Panc1 (cell line): ENCODE measurements at regions not wholly inside any gene's neighbourhood (a gene's known extent, or its start where the extent isn't known, plus 50 kb on each side); places are given as distances from the start of the nearest gene placed in this dataset.

Experiments
- ATAC-seq: fragments of 200-7000 bp; cut with Tn5 transposase; 2 replicates; pipeline ENCODE4 v1.9.1; 2020; ENCODE audit warnings: mild to moderate bottlenecking, moderate library complexity
- BruUV-seq: library from RNA; stranded (reverse); fragments of 400-500 nt; replicated peaks from 2 replicates; lab custom pipeline; 2021; lab: Mats Ljungman, UMichigan
- CTCF ChIA-PET: fragments of 300-600 bp; sonication (Branson Sonifier 250); formaldehyde crosslinking; loops from one replicate; lab custom pipeline; 2022; ENCODE audit warnings: antibody characterized with exemption; lab: Charles Lee
- POLR2A ChIA-PET: fragments of 300-600 bp; sonication (Branson Sonifier 250); formaldehyde crosslinking; loops from one replicate; lab custom pipeline; 2022; ENCODE audit warnings: antibody characterized with exemption; lab: Charles Lee
- DNase-seq: peaks from one replicate; pipeline ENCODE4 v3.0.0-alpha.2; 2010; ENCODE audit warnings: low read depth, low spot score
- H3K27ac ChIP-seq: 2 replicates; pipeline ENCODE4 v1.5.1; 2011; ENCODE audit warnings: mild to moderate bottlenecking, low read length, inconsistent platforms
- H3K27me3 ChIP-seq: fragments of 200-500 bp; sonication (Bioruptor generic); 2 replicates; pipeline ENCODE4 v1.6.0; 2014; ENCODE audit warnings: low read length, inconsistent platforms; ENCODE audit not compliant: control insufficient read depth, insufficient read depth
- H3K36me3 ChIP-seq: fragments of 200-500 bp; sonication (Bioruptor generic); 2 replicates; pipeline ENCODE4 v1.5.1; 2014; ENCODE audit warnings: inconsistent platforms, mild to moderate bottlenecking, low read length, moderate library complexity; ENCODE audit not compliant: control insufficient read depth, insufficient read depth
- H3K4me1 ChIP-seq: 2 replicates; pipeline ENCODE4 v1.5.1; 2011; ENCODE audit warnings: inconsistent platforms, mild to moderate bottlenecking, low read length, moderate library complexity; ENCODE audit not compliant: control insufficient read depth, insufficient read depth
- H3K4me3 ChIP-seq, 2 experiments: 2 replicates each; pipeline ENCODE4 v1.5.1; 2011 to 2012; ENCODE audit warnings: low read depth in 2 of 2, low read length in 2 of 2, mild to moderate bottlenecking in 2 of 2, inconsistent platforms in 1 of 2, moderate library complexity in 1 of 2
- H3K9me3 ChIP-seq: fragments of 200-500 bp; sonication (Bioruptor generic); 2 replicates; pipeline ENCODE4 v1.5.1; 2014; ENCODE audit warnings: low read depth, mild to moderate bottlenecking, inconsistent platforms, low read length, moderate library complexity; ENCODE audit not compliant: control insufficient read depth, insufficient read depth
- POLR2AphosphoS5 ChIP-seq: IDR thresholded peaks from 2 replicates; pipeline ENCODE4 v1.6.1; 2012; ENCODE audit warnings: mild to moderate bottlenecking, low read depth, low read length, moderate library complexity
- SIN3A ChIP-seq: IDR thresholded peaks from 2 replicates; pipeline ENCODE4 v1.6.1; 2012; ENCODE audit warnings: low read depth, mild to moderate bottlenecking, low read length, moderate library complexity, borderline replicate concordance; ENCODE audit not compliant: insufficient read depth
- TCF7L2 ChIP-seq: IDR thresholded peaks from 2 replicates; pipeline ENCODE4 v1.6.1; 2011; ENCODE audit warnings: mild to moderate bottlenecking, low read depth, low read length, inconsistent platforms
- in situ Hi-C: cut with HindIII; loops from 2 replicates; pipeline ENCODE4 v1.10.0; 2016; ENCODE audit warnings: low sequenced_read_pairs, low pct_unique_long_range_greater_than_20kb
- intact Hi-C: fragments of 100-400 bp; cut with micrococcal nuclease; formaldehyde crosslinking; loops from one replicate; pipeline ENCODE4 v1.10.0; 2022; ENCODE audit not compliant: unreplicated experiment
- TF ChIP-seq, protein P1 (sequence below), 2 experiments: IDR thresholded peaks; 2 replicates each; pipeline ENCODE4 v1.6.1; 2011 to 2012; ENCODE audit warnings: low read depth in 2 of 2, control low read depth in 1 of 2, low read length in 1 of 2, mild to moderate bottlenecking in 1 of 2, moderate library complexity in 1 of 2; ENCODE audit not compliant: insufficient read depth in 1 of 2
- TF ChIP-seq, protein P2 (sequence below): fragments of 450-650 bp; IDR thresholded peaks from 2 replicates; pipeline ENCODE4 v1.5.1; 2017; ENCODE audit warnings: mild to moderate bottlenecking

DNA sequence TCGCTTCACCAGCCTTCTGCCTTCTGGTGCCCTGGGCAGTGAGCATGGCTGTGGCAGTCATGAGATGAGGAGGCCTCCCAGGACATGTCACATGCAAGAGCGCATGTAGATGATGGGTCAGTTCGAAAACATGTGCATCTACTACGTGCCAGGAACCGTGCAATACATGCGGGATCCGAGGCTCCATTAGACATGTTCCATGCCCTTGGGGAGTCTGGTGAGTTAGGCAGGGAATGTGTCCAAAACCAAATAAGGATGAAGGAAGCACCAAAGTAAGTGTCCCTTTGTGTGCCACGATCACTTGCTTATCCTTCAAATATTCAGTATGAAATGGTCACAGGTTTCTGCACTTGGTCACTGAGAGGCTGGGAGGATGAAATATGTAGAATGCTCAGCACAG lies 223.3 kb downstream of the RBM19 start:
- no peak for ATAC-seq
- H3K36me3 ChIP-seq: no peaks in the 10 kb centered on the region
- no peaks in the 10 kb centered on the region for H3K9me3 ChIP-seq
- intact Hi-C loops: no loop called here
- no peak overlapping the region for H3K27ac ChIP-seq
- BruUV-seq: no TSS peak
- no peaks in the 10 kb centered on the region for H3K4me1 ChIP-seq
- H3K4me3 ChIP-seq: no peak overlapping the region
- POLR2A ChIA-PET: no interaction called here
- in situ Hi-C loops: no loop called here
- no peak for DNase-seq
- TF ChIP-seq POLR2AphosphoS5 (no peak), TCF7L2 (no peak), SIN3A (no peak)
- TF ChIP-seq, protein P1, sequence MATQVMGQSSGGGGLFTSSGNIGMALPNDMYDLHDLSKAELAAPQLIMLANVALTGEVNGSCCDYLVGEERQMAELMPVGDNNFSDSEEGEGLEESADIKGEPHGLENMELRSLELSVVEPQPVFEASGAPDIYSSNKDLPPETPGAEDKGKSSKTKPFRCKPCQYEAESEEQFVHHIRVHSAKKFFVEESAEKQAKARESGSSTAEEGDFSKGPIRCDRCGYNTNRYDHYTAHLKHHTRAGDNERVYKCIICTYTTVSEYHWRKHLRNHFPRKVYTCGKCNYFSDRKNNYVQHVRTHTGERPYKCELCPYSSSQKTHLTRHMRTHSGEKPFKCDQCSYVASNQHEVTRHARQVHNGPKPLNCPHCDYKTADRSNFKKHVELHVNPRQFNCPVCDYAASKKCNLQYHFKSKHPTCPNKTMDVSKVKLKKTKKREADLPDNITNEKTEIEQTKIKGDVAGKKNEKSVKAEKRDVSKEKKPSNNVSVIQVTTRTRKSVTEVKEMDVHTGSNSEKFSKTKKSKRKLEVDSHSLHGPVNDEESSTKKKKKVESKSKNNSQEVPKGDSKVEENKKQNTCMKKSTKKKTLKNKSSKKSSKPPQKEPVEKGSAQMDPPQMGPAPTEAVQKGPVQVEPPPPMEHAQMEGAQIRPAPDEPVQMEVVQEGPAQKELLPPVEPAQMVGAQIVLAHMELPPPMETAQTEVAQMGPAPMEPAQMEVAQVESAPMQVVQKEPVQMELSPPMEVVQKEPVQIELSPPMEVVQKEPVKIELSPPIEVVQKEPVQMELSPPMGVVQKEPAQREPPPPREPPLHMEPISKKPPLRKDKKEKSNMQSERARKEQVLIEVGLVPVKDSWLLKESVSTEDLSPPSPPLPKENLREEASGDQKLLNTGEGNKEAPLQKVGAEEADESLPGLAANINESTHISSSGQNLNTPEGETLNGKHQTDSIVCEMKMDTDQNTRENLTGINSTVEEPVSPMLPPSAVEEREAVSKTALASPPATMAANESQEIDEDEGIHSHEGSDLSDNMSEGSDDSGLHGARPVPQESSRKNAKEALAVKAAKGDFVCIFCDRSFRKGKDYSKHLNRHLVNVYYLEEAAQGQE (IDR thresholded peaks at IDR 0.05; ENCODE audit: insufficient read depth in 1 of 2, low read depth in 2 of 2, low read length in 1 of 2): no peak
- TF ChIP-seq, protein P2, sequence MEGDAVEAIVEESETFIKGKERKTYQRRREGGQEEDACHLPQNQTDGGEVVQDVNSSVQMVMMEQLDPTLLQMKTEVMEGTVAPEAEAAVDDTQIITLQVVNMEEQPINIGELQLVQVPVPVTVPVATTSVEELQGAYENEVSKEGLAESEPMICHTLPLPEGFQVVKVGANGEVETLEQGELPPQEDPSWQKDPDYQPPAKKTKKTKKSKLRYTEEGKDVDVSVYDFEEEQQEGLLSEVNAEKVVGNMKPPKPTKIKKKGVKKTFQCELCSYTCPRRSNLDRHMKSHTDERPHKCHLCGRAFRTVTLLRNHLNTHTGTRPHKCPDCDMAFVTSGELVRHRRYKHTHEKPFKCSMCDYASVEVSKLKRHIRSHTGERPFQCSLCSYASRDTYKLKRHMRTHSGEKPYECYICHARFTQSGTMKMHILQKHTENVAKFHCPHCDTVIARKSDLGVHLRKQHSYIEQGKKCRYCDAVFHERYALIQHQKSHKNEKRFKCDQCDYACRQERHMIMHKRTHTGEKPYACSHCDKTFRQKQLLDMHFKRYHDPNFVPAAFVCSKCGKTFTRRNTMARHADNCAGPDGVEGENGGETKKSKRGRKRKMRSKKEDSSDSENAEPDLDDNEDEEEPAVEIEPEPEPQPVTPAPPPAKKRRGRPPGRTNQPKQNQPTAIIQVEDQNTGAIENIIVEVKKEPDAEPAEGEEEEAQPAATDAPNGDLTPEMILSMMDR: no peak
- H3K27me3 ChIP-seq: peaks cover 20% of the 10 kb centered on the region
- CTCF ChIA-PET: no interaction called here

DNA sequence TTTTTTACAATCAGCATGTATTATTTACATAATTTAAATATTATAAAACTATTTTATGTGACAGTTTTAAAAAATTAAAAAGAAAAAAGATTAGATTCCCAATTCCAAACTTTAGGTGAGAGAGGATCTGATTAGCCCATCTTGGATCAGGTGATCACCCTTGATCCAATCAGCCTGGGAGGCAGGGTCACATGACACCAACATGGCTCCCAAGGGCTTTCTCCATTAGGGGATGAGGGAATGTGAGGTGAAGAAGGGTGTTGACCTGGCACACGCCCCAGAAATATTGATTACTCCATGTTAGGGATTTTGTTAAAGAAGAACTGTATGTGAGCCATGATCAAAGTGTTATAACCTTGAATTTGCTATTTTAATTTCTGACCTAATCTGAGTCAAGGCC lies 225.4 kb downstream of the RBM19 start:
- in situ Hi-C loops (no loop called here), intact Hi-C loops (no loop called here)
- H3K9me3 ChIP-seq: no peaks in the 10 kb centered on the region
- H3K4me3 ChIP-seq: no peak overlapping the region
- ATAC-seq: no peak
- ChIA-PET CTCF (no interaction called here), POLR2A (no interaction called here)
- TF ChIP-seq, protein P2: no peak
- TF ChIP-seq TCF7L2 (no peak), SIN3A (no peak), POLR2AphosphoS5 (no peak)
- TF ChIP-seq, protein P1 (IDR thresholded peaks at IDR 0.05; ENCODE audit: insufficient read depth in 1 of 2, low read depth in 2 of 2, low read length in 1 of 2): no peak
- no peak overlapping the region for H3K27ac ChIP-seq
- no peaks in the 10 kb centered on the region for H3K36me3 ChIP-seq
- DNase-seq: no peak
- peaks cover 9% of the 10 kb centered on the region for H3K27me3 ChIP-seq
- BruUV-seq: no TSS peak
- no peaks in the 10 kb centered on the region for H3K4me1 ChIP-seq
